Skeletal muscle tissue (tissue), 3 donors: ENCODE measurements at regions not wholly inside any gene's neighbourhood (a gene's known extent, or its start where the extent isn't known, plus 50 kb on each side); places are given as distances from the start of the nearest gene placed in this dataset.

Experiments used
- H3K27ac ChIP-seq: one replicate; pipeline ENCODE4 v1.7.0; 2013; ENCODE audit warnings: mild to moderate bottlenecking, low read depth, low read length, inconsistent platforms
- H3K27me3 ChIP-seq, 3 donors: one replicate each; pipeline ENCODE4 v1.7.0; 2013; ENCODE audit warnings: low read length in 3 of 3; ENCODE audit not compliant: control insufficient read depth in 3 of 3, insufficient read depth in 3 of 3
- H3K36me3 ChIP-seq, 3 donors: one replicate each; pipeline ENCODE4 v1.7.0; 2013; ENCODE audit warnings: low read length in 3 of 3; ENCODE audit not compliant: control insufficient read depth in 3 of 3, insufficient read depth in 3 of 3
- H3K4me1 ChIP-seq, 3 donors: one replicate each; pipeline ENCODE4 v1.7.0; 2013; ENCODE audit warnings: low read length in 3 of 3, mild to moderate bottlenecking in 3 of 3; ENCODE audit not compliant: control insufficient read depth in 3 of 3, insufficient read depth in 3 of 3
- H3K4me3 ChIP-seq, 3 donors: one replicate each; pipeline ENCODE4 v1.7.0; 2013; ENCODE audit warnings: low read length in 3 of 3
- H3K9ac ChIP-seq, 3 donors: one replicate each; pipeline ENCODE4 v1.7.0; 2013; ENCODE audit warnings: low read length in 3 of 3, mild to moderate bottlenecking in 3 of 3, moderate library complexity in 2 of 3, low read depth in 1 of 3
- H3K9me3 ChIP-seq, 3 donors: one replicate each; pipeline ENCODE4 v1.7.0; 2013; ENCODE audit warnings: low read length in 3 of 3; ENCODE audit not compliant: control insufficient read depth in 3 of 3
- donor health status: Osteomylitis.

DNA sequence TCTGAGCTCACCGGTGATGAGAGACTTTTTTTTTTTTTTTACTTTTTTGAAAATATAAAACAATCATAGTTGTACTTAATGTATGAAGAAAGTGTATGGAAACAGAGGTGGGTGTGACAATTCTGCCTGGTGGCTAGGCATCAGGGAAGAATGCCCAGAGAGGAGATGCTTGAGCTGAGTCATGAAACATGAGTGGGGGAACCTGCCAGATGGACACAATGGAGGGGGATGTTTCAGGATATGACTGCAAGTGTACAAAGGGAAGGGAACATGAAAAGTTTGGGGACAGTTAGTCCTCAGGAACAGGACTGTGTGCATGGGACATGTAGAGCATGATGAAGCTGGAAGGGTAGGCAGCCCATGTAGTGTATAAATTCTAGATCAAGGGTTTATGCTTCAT lies 274.2 kb upstream of the E2F7 start:
- no peaks in the 10 kb centered on the region for H3K36me3 ChIP-seq
- H3K9ac ChIP-seq: no peak overlapping the region
- H3K27ac ChIP-seq: no peak overlapping the region
- no peaks in the 10 kb centered on the region for H3K9me3 ChIP-seq
- no peaks in the 10 kb centered on the region for H3K4me1 ChIP-seq
- H3K27me3 ChIP-seq: no peaks in the 10 kb centered on the region
- H3K4me3 ChIP-seq: no peak overlapping the region

- H3K36me3 ChIP-seq: no peaks in the 10 kb centered on the region
- no peaks in the 10 kb centered on the region for H3K27me3 ChIP-seq
- H3K4me3 ChIP-seq: no peak overlapping the region
- no peak overlapping the region for H3K27ac ChIP-seq
- H3K9ac ChIP-seq: no peak overlapping the region
- H3K9me3 ChIP-seq: no peaks in the 10 kb centered on the region
- no peaks in the 10 kb centered on the region for H3K4me1 ChIP-seq
These were observed 272.0 kb upstream of the E2F7 start for GRCh38 chr12:77337362-77337761.

- H3K27ac ChIP-seq: no peak overlapping the region
- no peaks in the 10 kb centered on the region for H3K4me1 ChIP-seq
- H3K9me3 ChIP-seq: no peaks in the 10 kb centered on the region
- H3K4me3 ChIP-seq: no peak overlapping the region
- H3K36me3 ChIP-seq: no peaks in the 10 kb centered on the region
- H3K27me3 ChIP-seq: no peaks in the 10 kb centered on the region
- no peak overlapping the region for H3K9ac ChIP-seq
These were observed 269.4 kb upstream of the E2F7 start for GRCh38 chr12:77334806-77335205.

- H3K36me3 ChIP-seq: no peaks in the 10 kb centered on the region
- H3K27me3 ChIP-seq: peaks cover 0 to 9% (median 8%) of the 10 kb centered on the region in 3 donors
- H3K9me3 ChIP-seq: no peaks in the 10 kb centered on the region
- H3K4me3 ChIP-seq: no peak overlapping the region
- H3K27ac ChIP-seq: no peak overlapping the region
- H3K4me1 ChIP-seq: peaks cover 0 to 3% (median 0%) of the 10 kb centered on the region in 3 donors
- no peak overlapping the region for H3K9ac ChIP-seq
These were observed 263.0 kb upstream of the E2F7 start for GRCh38 chr12:77328326-77328725.

GRCh38 chr12:77325511-77326236 lies 260.3 kb upstream of the E2F7 start:
- no peaks in the 10 kb centered on the region for H3K36me3 ChIP-seq
- no peak overlapping the region for H3K27ac ChIP-seq
- peak overlapping the region; percentile 41 to 71 (median 46) for H3K4me3 ChIP-seq
- peaks cover 0 to 3% (median 0%) of the 10 kb centered on the region in 3 donors for H3K4me1 ChIP-seq
- no peak overlapping the region for H3K9ac ChIP-seq
- peaks cover 2 to 9% (median 8%) of the 10 kb centered on the region in 3 donors for H3K27me3 ChIP-seq
- no peaks in the 10 kb centered on the region for H3K9me3 ChIP-seq

DNA sequence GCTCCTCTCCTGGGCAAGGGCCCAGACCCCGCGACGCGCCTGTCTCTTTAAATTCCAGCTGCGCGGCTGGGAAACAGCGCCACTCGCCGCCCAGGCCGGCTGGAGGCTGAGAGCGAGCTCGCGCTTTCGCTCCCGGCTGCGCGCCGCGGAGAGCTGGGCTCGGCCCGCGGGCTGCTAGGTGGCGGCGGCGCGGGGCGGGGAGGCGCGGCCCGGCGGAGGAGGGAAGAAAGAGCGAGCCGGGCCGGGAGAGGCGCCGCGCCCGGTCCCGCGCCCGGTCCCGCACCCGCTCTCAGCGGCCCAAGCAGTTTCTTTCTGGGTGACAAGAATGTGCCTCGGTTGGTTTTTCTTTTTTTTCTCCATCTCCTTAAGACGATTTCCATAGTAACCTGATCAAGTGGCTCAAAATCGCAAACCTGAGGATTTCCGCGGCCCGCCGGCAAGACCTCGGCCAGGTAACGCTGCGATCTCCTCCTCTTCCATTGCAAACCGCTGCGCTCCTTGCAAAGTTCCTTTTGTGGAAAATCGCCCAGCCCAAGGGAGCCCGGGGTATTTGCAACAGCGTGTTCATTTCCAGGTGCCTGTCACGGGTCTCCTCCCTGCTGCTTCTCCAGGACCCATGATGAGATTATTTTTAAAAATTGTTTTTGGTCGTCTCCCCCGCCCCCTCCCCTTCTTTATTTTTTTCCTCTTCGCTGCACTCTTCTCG lies 259.5 kb upstream of the E2F7 start:
- no peaks in the 10 kb centered on the region for H3K9me3 ChIP-seq
- H3K9ac ChIP-seq: peak overlapping the region in 2 of 3 donors; percentile 41 to 62
- H3K27ac ChIP-seq: no peak overlapping the region
- peak overlapping the region; percentile 65 to 78 (median 71) for H3K4me3 ChIP-seq
- peaks cover 0 to 3% (median 0%) of the 10 kb centered on the region in 3 donors for H3K4me1 ChIP-seq
- H3K36me3 ChIP-seq: no peaks in the 10 kb centered on the region
- peaks cover 2 to 9% (median 8%) of the 10 kb centered on the region in 3 donors for H3K27me3 ChIP-seq

DNA sequence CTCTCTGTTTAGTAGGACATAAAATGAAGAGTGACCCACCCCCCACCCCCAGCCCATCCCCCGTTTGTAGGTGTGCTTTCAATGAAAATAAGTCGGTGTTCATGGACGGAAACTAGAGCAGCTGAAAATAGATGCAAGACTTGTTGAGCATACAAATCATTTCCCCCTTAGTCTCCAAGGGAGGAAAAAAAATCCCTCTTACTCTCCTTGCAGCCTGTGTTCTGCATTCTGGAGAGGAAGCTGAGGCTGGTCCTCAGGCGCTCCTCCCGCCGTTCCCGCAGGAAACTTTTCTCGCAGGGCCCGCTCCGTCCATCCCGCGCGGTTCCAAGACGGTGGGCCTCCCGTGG lies 259.0 kb upstream of the E2F7 start:
- H3K4me1 ChIP-seq: peaks cover 0 to 3% (median 0%) of the 10 kb centered on the region in 3 donors
- H3K9ac ChIP-seq: peak overlapping the region in 1 of 3 donors; percentile 62
- H3K4me3 ChIP-seq: peak overlapping the region; percentile 45 to 71 (median 65)
- H3K36me3 ChIP-seq: no peaks in the 10 kb centered on the region
- H3K27me3 ChIP-seq: peaks cover 2 to 9% (median 8%) of the 10 kb centered on the region in 3 donors
- no peak overlapping the region for H3K27ac ChIP-seq
- no peaks in the 10 kb centered on the region for H3K9me3 ChIP-seq

- H3K27ac ChIP-seq: no peak overlapping the region
- H3K4me1 ChIP-seq: peaks cover 0 to 3% (median 0%) of the 10 kb centered on the region in 3 donors
- H3K9ac ChIP-seq: no peak overlapping the region
- H3K4me3 ChIP-seq: no peak overlapping the region
- H3K36me3 ChIP-seq: no peaks in the 10 kb centered on the region
- H3K27me3 ChIP-seq: peaks cover 2 to 9% (median 8%) of the 10 kb centered on the region in 3 donors
- no peaks in the 10 kb centered on the region for H3K9me3 ChIP-seq
These were observed 258.5 kb upstream of the E2F7 start for GRCh38 chr12:77323788-77324415.

DNA sequence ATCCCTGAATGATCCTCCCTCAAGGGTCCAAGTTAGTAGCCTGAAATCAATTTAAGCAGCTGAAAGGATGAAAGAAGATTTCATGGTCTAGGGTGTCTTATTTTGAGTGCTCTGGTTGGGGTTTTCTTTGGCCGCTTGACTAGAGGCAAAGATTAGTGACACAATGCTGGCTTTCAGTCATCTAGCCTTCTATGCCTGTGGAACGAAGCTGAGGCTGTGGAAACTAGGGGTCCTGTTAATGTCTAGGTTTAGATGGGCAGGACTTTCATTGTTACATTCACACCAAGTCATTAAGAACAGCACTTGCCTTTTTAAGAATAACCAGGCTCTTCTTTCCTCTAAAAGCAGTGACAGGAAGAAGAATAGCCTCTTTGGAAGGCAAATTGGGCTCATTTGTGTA lies 253.8 kb upstream of the E2F7 start:
- no peaks in the 10 kb centered on the region for H3K9me3 ChIP-seq
- H3K9ac ChIP-seq: no peak overlapping the region

GRCh38 chr12:77315407-77315806 lies 250.0 kb upstream of the E2F7 start:
- Histone ChIP-seq H3K9me3 (no peaks in the 10 kb centered on the region), H3K9ac (no peak overlapping the region), H3K4me1 (no peaks in the 10 kb centered on the region), H3K4me3 (no peak overlapping the region), H3K27me3 (no peaks in the 10 kb centered on the region), H3K27ac (no peak overlapping the region), H3K36me3 (no peaks in the 10 kb centered on the region)

More for the DNA sequence above, 253.8 kb upstream of the E2F7 start:
- Histone ChIP-seq H3K27ac (no peak overlapping the region), H3K27me3 (peaks cover 0 to 2% (median 0%) of the 10 kb centered on the region in 3 donors), H3K4me1 (no peaks in the 10 kb centered on the region), H3K36me3 (no peaks in the 10 kb centered on the region), H3K4me3 (no peak overlapping the region)
